GM12878 (cell line): ENCODE measurements at regions not wholly inside any gene's neighbourhood (a gene's known extent, or its start where the extent isn't known, plus 50 kb on each side); places are given as distances from the start of the nearest gene placed in this dataset.

ENCODE experiments used
- BRCA1 ChIP-seq: IDR thresholded peaks from 2 replicates; pipeline ENCODE4 v1.6.1; 2011; ENCODE audit warnings: low read depth, low read length, improper control_type of control experiment
- CBX5 ChIP-seq: sonication (generic); IDR thresholded peaks from 2 replicates; pipeline ENCODE4 v1.6.1; 2016; ENCODE audit warnings: low read depth, moderate library complexity, mild to moderate bottlenecking, inconsistent platforms
- CHD1 ChIP-seq: IDR thresholded peaks from 2 replicates; pipeline ENCODE4 v1.6.1; 2012; ENCODE audit warnings: low read depth, low read length, improper control_type of control experiment
- CHD2 ChIP-seq: IDR thresholded peaks from 2 replicates; pipeline ENCODE4 v1.6.1; 2011; ENCODE audit warnings: low read depth, low read length, improper control_type of control experiment, borderline replicate concordance
- DPF2 ChIP-seq: fragments of 450-650 bp; IDR thresholded peaks from 2 replicates; pipeline ENCODE4 v1.6.1; 2017; ENCODE audit warnings: mild to moderate bottlenecking
- FOXK2 ChIP-seq: fragments of 450-650 bp; IDR thresholded peaks from 2 replicates; pipeline ENCODE4 v1.6.1; 2017; ENCODE audit warnings: mild to moderate bottlenecking, moderate library complexity
- IKZF1 ChIP-seq: fragments of 450-650 bp; conservative IDR thresholded peaks from 2 replicates; pipeline ENCODE4 v1.6.1; 2017; ENCODE audit warnings: antibody characterized with exemption, mild to moderate bottlenecking
- IKZF2 ChIP-seq, 2 experiments: fragments of 450-650 bp; IDR thresholded peaks; 2 replicates each; pipeline ENCODE4 v1.6.1; 2017; ENCODE audit warnings: mild to moderate bottlenecking in 2 of 2, moderate library complexity in 2 of 2
- IRF4 ChIP-seq: IDR thresholded peaks from 2 replicates; pipeline ENCODE4 v1.6.1; 2011; ENCODE audit warnings: low read depth, low read length
- JUNB ChIP-seq: IDR thresholded peaks from 2 replicates; pipeline ENCODE4 v1.6.1; 2016; ENCODE audit warnings: antibody characterized with exemption, mild to moderate bottlenecking
- KLF5 ChIP-seq: fragments of 450-650 bp; IDR thresholded peaks from 2 replicates; pipeline ENCODE4 v1.6.1; 2014; ENCODE audit warnings: mild to moderate bottlenecking; ENCODE audit not compliant: partially characterized antibody
- MXI1 ChIP-seq: fragments of 150-350 bp; IDR thresholded peaks from 2 replicates; pipeline ENCODE4 v1.6.1; 2011; ENCODE audit warnings: low read depth, mild to moderate bottlenecking, inconsistent platforms, low read length, improper control_type of control experiment
- NR2C1 ChIP-seq: fragments of 450-650 bp; IDR thresholded peaks from 2 replicates; pipeline ENCODE4 v1.6.1; 2017; ENCODE audit warnings: antibody characterized with exemption, mild to moderate bottlenecking, moderate library complexity
- NR2F1 ChIP-seq: fragments of 450-650 bp; conservative IDR thresholded peaks from 2 replicates; pipeline ENCODE4 v1.6.1; 2017; ENCODE audit warnings: mild to moderate bottlenecking
- RB1 ChIP-seq: fragments of 450-650 bp; formaldehyde crosslinking; IDR thresholded peaks from 2 replicates; pipeline ENCODE4 v1.6.1; 2017; ENCODE audit warnings: mild to moderate bottlenecking, borderline replicate concordance
- SMARCA5 ChIP-seq: fragments of 450-650 bp; IDR thresholded peaks from 2 replicates; pipeline ENCODE4 v1.6.1; 2017; ENCODE audit warnings: mild to moderate bottlenecking
- SRF ChIP-seq, 2 experiments: IDR thresholded peaks; 2 replicates each; pipeline ENCODE4 v1.6.1; 2011; ENCODE audit warnings: low read depth in 2 of 2, low read length in 2 of 2, mild to moderate bottlenecking in 1 of 2, moderate library complexity in 1 of 2
- STAT1 ChIP-seq: fragments of 450-650 bp; conservative IDR thresholded peaks from 2 replicates; pipeline ENCODE4 v1.6.1; 2014; ENCODE audit warnings: antibody characterized with exemption, mild to moderate bottlenecking
- TBL1XR1 ChIP-seq: IDR thresholded peaks from 2 replicates; pipeline ENCODE4 v1.6.1; 2012; ENCODE audit warnings: low read depth, low read length, improper control_type of control experiment
- TCF3 ChIP-seq: IDR thresholded peaks from 2 replicates; pipeline ENCODE4 v1.6.1; 2012; ENCODE audit warnings: low read depth, mild to moderate bottlenecking, low read length, borderline replicate concordance; ENCODE audit not compliant: insufficient read depth
- YY1 ChIP-seq: IDR thresholded peaks from 2 replicates; pipeline ENCODE4 v1.6.1; 2011; ENCODE audit warnings: low read depth, mild to moderate bottlenecking, low read length
- ZBED1 ChIP-seq: IDR thresholded peaks from 2 replicates; pipeline ENCODE4 v1.6.1; 2016; ENCODE audit warnings: borderline replicate concordance
- ZNF217 ChIP-seq: fragments of 450-650 bp; IDR thresholded peaks from 2 replicates; pipeline ENCODE4 v1.6.1; 2017; ENCODE audit warnings: antibody characterized with exemption, mild to moderate bottlenecking
- ZNF274 ChIP-seq: IDR thresholded peaks from one replicate; pipeline ENCODE4 v1.8.0; 2011; ENCODE audit not compliant: insufficient read length, insufficient read depth
- TF ChIP-seq, protein P1 (sequence below): fragments of 450-650 bp; IDR thresholded peaks from 2 replicates; pipeline ENCODE4 v1.6.1; 2018; ENCODE audit warnings: borderline replicate concordance, mild to moderate bottlenecking; ENCODE audit not compliant: partially characterized antibody
- TF ChIP-seq, protein P2 (sequence below): fragments of 450-650 bp; IDR thresholded peaks from 2 replicates; pipeline ENCODE4 v1.6.1; 2017; ENCODE audit warnings: mild to moderate bottlenecking, moderate library complexity
- TF ChIP-seq, protein P3 (sequence below): IDR thresholded peaks from 2 replicates; pipeline ENCODE4 v1.6.1; 2011; ENCODE audit warnings: borderline replicate concordance, low read depth, mild to moderate bottlenecking, moderate library complexity, mixed read lengths, low read length; ENCODE audit not compliant: insufficient read depth; ENCODE audit errors: extremely low read length

DNA sequence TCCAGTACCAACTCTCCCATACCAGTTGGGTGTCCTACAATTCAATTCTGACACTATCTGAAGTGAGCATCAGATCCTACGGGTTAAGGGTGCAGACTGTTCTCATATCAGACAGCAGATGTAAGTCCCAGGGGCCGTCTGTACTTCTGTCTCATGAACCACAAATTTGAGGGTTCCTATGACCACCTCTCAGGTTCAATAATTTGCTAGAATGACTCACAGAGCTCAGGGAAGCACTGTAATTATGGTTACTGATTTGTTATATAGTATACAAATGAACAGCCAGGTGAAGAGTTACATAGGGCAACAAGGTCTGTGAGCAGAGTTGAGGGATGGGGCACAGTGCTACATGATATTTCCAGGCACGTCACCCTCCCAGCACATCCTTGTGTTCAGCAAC, 499.1 kb downstream of the DMAC1 start (continued):
- TF ChIP-seq FOXK2 (no peak), STAT1 (no peak), ZBED1 (no peak), IKZF1 (peak; percentile 52), CBX5 (no peak), BRCA1 (no peak), ZNF274 (no peak), RB1 (no peak), JUNB (peak; percentile 71), ZNF217 (no peak), IRF4 (peak; percentile 23; the same call in 1 of the 2 replicates), SMARCA5 (no peak), SRF (IDR thresholded peaks at IDR 0.05; ENCODE audit: low read depth in 2 of 2, low read length in 2 of 2) (no peak), CHD2 (no peak), NR2C1 (no peak), MXI1 (no peak), YY1 (no peak), NR2F1 (peak; percentile 79; the same call in 1 of the 2 replicates), CHD1 (no peak), DPF2 (0 out of 2 replicates have a peak, but pooled peaks have one; percentile 45), TCF3 (no peak), IKZF2 (IDR thresholded peaks at IDR 0.05) (0 out of 4 replicates have a peak, but pooled peaks of 1 of the 2 experiments have one; percentile 27), KLF5 (no peak), TBL1XR1 (no peak)
- TF ChIP-seq, protein P1, sequence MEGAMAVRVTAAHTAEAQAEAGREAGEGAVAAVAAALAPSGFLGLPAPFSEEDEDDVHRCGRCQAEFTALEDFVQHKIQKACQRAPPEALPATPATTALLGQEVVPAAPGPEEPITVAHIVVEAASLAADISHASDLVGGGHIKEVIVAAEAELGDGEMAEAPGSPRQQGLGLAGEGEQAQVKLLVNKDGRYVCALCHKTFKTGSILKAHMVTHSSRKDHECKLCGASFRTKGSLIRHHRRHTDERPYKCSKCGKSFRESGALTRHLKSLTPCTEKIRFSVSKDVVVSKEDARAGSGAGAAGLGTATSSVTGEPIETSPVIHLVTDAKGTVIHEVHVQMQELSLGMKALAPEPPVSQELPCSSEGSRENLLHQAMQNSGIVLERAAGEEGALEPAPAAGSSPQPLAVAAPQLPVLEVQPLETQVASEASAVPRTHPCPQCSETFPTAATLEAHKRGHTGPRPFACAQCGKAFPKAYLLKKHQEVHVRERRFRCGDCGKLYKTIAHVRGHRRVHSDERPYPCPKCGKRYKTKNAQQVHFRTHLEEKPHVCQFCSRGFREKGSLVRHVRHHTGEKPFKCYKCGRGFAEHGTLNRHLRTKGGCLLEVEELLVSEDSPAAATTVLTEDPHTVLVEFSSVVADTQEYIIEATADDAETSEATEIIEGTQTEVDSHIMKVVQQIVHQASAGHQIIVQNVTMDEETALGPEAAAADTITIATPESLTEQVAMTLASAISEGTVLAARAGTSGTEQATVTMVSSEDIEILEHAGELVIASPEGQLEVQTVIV, result no peak
- TF ChIP-seq, protein P2, sequence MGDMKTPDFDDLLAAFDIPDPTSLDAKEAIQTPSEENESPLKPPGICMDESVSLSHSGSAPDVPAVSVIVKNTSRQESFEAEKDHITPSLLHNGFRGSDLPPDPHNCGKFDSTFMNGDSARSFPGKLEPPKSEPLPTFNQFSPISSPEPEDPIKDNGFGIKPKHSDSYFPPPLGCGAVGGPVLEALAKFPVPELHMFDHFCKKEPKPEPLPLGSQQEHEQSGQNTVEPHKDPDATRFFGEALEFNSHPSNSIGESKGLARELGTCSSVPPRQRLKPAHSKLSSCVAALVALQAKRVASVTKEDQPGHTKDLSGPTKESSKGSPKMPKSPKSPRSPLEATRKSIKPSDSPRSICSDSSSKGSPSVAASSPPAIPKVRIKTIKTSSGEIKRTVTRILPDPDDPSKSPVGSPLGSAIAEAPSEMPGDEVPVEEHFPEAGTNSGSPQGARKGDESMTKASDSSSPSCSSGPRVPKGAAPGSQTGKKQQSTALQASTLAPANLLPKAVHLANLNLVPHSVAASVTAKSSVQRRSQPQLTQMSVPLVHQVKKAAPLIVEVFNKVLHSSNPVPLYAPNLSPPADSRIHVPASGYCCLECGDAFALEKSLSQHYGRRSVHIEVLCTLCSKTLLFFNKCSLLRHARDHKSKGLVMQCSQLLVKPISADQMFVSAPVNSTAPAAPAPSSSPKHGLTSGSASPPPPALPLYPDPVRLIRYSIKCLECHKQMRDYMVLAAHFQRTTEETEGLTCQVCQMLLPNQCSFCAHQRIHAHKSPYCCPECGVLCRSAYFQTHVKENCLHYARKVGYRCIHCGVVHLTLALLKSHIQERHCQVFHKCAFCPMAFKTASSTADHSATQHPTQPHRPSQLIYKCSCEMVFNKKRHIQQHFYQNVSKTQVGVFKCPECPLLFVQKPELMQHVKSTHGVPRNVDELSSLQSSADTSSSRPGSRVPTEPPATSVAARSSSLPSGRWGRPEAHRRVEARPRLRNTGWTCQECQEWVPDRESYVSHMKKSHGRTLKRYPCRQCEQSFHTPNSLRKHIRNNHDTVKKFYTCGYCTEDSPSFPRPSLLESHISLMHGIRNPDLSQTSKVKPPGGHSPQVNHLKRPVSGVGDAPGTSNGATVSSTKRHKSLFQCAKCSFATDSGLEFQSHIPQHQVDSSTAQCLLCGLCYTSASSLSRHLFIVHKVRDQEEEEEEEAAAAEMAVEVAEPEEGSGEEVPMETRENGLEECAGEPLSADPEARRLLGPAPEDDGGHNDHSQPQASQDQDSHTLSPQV, result no peak
- TF ChIP-seq, protein P3, sequence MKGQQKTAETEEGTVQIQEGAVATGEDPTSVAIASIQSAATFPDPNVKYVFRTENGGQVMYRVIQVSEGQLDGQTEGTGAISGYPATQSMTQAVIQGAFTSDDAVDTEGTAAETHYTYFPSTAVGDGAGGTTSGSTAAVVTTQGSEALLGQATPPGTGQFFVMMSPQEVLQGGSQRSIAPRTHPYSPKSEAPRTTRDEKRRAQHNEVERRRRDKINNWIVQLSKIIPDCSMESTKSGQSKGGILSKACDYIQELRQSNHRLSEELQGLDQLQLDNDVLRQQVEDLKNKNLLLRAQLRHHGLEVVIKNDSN, result no peak
